SK-N-SH treated with all-trans-retinoic acid at 6 μM for 48 hours (cell line): ENCODE measurements at regions not wholly inside any gene's neighbourhood (a gene's known extent, or its start where the extent isn't known, plus 50 kb on each side); places are given as distances from the start of the nearest gene placed in this dataset.

Experiments
- ARNTL ChIP-seq: fragments of 450-650 bp; formaldehyde crosslinking; IDR thresholded peaks from 2 replicates; pipeline ENCODE4 v1.5.0; 2020; ENCODE audit warnings: low read depth, mild to moderate bottlenecking, moderate library complexity, borderline replicate concordance
- CSDC2 ChIP-seq: fragments of 250-450 bp; sonication (Bioruptor Pico); IDR thresholded peaks from 2 replicates; pipeline ENCODE4 v1.5.0; 2020; ENCODE audit warnings: mild to moderate bottlenecking, moderate library complexity
- ESRRG ChIP-seq: fragments of 250-450 bp; sonication (Bioruptor Pico); IDR thresholded peaks from 2 replicates; pipeline ENCODE4 v1.6.1; 2021; ENCODE audit warnings: mild to moderate bottlenecking
- RARB ChIP-seq: fragments of 250-450 bp; sonication (Bioruptor Pico); IDR thresholded peaks from 2 replicates; pipeline ENCODE4 v1.8.0; 2021; ENCODE audit warnings: mild to moderate bottlenecking, moderate library complexity
- ZC3H10 ChIP-seq: fragments of 250-450 bp; sonication (Bioruptor Pico); IDR thresholded peaks from 2 replicates; pipeline ENCODE4 v1.5.1; 2021; ENCODE audit warnings: mild to moderate bottlenecking, moderate library complexity

- TF ChIP-seq ESRRG (CRISPR knock-in tag) (no peak), CSDC2 (CRISPR knock-in tag) (no peak), ARNTL (CRISPR knock-in tag) (no peak), ZC3H10 (no peak), RARB (CRISPR knock-in tag) (no peak)
Measured at GRCh38 chr10:78717200-78717599, 351.6 kb upstream of the ZMIZ1 start.
